DND-41 (cell line): ENCODE measurements at regions not wholly inside any gene's neighbourhood (a gene's known extent, or its start where the extent isn't known, plus 50 kb on each side); places are given as distances from the start of the nearest gene placed in this dataset.

Source experiments
- EZH2 ChIP-seq: IDR thresholded peaks from 3 replicates; pipeline ENCODE4 v1.6.1; 2012; ENCODE audit warnings: borderline replicate concordance, low read depth, mild to moderate bottlenecking, moderate library complexity, low read length, inconsistent platforms; ENCODE audit not compliant: severe bottlenecking
- TF ChIP-seq, protein P1 (sequence below): IDR thresholded peaks from 2 replicates; pipeline ENCODE4 v1.5.1; 2012; ENCODE audit warnings: borderline replicate concordance, low read length, moderate library complexity, mild to moderate bottlenecking; ENCODE audit not compliant: poor library complexity, severe bottlenecking; ENCODE audit errors: extremely low read depth

DNA sequence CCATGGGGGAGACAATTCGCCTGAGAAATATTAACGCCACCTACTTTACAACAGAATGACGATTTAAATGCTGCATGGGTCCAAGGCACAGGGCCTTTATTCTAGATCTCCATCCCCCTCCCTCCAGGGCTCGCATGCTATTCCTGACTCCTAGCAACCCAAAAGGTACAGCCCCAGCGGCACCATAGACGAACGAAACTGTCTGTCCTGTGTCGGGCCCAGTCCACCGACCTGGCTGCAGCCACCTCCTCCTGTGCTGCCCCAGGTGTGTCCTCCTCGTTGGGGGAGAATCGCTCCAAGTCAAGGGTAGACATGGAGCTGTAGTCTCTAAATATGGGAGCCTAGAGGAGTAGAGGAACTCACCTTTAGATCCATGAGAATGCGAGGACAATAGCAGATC, 196.5 kb downstream of the TOMM20 start:
- TF ChIP-seq, protein P1, sequence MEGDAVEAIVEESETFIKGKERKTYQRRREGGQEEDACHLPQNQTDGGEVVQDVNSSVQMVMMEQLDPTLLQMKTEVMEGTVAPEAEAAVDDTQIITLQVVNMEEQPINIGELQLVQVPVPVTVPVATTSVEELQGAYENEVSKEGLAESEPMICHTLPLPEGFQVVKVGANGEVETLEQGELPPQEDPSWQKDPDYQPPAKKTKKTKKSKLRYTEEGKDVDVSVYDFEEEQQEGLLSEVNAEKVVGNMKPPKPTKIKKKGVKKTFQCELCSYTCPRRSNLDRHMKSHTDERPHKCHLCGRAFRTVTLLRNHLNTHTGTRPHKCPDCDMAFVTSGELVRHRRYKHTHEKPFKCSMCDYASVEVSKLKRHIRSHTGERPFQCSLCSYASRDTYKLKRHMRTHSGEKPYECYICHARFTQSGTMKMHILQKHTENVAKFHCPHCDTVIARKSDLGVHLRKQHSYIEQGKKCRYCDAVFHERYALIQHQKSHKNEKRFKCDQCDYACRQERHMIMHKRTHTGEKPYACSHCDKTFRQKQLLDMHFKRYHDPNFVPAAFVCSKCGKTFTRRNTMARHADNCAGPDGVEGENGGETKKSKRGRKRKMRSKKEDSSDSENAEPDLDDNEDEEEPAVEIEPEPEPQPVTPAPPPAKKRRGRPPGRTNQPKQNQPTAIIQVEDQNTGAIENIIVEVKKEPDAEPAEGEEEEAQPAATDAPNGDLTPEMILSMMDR: no peak
- TF ChIP-seq EZH2: no peak
